Lower leg skin (tissue), 3 donors: ENCODE measurements at regions not wholly inside any gene's neighbourhood (a gene's known extent, or its start where the extent isn't known, plus 50 kb on each side); places are given as distances from the start of the nearest gene placed in this dataset.

Experiments used
- POLR2A ChIP-seq, 2 donors: fragments of 450-650 bp; IDR thresholded peaks; one replicate each; pipeline ENCODE4 v1.6.1; 2016 to 2017; ENCODE audit warnings: antibody characterized with exemption in 2 of 2, mild to moderate bottlenecking in 1 of 2, moderate library complexity in 1 of 2
- TF ChIP-seq, protein P1 (sequence below), 3 donors: fragments of 450-650 bp; IDR thresholded peaks; one replicate each; pipeline ENCODE4 v1.5.1; 2016; ENCODE audit warnings: antibody characterized with exemption in 3 of 3, mild to moderate bottlenecking in 3 of 3, moderate library complexity in 2 of 3

DNA sequence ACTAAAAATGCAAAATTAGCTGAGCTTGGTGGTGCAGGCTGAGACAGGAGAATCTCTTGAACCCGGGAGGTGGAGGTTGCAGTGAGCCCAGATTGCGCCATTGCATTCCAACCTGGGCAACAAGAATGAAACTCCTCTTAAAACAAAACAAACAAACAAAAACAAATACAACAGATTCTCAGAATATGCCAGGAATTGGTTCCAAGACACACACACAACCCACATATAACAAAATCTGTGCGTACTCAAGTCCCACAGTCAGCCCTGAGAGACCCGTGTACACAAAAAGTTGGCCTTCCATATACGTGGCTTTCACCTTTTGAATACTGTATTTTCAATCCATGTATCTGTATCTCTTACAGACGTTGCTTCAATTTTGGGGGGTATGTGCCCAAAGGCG is 98.9 kb upstream of the MARCKS start:
- TF ChIP-seq, protein P1, sequence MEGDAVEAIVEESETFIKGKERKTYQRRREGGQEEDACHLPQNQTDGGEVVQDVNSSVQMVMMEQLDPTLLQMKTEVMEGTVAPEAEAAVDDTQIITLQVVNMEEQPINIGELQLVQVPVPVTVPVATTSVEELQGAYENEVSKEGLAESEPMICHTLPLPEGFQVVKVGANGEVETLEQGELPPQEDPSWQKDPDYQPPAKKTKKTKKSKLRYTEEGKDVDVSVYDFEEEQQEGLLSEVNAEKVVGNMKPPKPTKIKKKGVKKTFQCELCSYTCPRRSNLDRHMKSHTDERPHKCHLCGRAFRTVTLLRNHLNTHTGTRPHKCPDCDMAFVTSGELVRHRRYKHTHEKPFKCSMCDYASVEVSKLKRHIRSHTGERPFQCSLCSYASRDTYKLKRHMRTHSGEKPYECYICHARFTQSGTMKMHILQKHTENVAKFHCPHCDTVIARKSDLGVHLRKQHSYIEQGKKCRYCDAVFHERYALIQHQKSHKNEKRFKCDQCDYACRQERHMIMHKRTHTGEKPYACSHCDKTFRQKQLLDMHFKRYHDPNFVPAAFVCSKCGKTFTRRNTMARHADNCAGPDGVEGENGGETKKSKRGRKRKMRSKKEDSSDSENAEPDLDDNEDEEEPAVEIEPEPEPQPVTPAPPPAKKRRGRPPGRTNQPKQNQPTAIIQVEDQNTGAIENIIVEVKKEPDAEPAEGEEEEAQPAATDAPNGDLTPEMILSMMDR (IDR thresholded peaks at IDR 0.05), result no peak
- TF ChIP-seq POLR2A (IDR thresholded peaks at IDR 0.05), result no peak
